Endodermal cell (in vitro differentiated cells): ENCODE measurements at regions not wholly inside any gene's neighbourhood (a gene's known extent, or its start where the extent isn't known, plus 50 kb on each side); places are given as distances from the start of the nearest gene placed in this dataset.

Experiments
- DNase-seq: peaks from one replicate; pipeline ENCODE4 v3.0.0-alpha.2; 2017
- H3K27ac ChIP-seq: 2 replicates; pipeline ENCODE4 v1.5.1; 2013; ENCODE audit warnings: mild to moderate bottlenecking, low read depth, low read length, moderate library complexity
- H3K27me3 ChIP-seq: 2 replicates; pipeline ENCODE4 v1.6.1; 2013; ENCODE audit warnings: mild to moderate bottlenecking, low read length, moderate library complexity; ENCODE audit not compliant: insufficient read depth, control insufficient read depth, poor library complexity, severe bottlenecking
- H3K36me3 ChIP-seq: 2 replicates; pipeline ENCODE4 v1.7.0; 2013; ENCODE audit warnings: mild to moderate bottlenecking, low read length, moderate library complexity; ENCODE audit not compliant: control insufficient read depth, insufficient read depth
- H3K4me1 ChIP-seq: one replicate; pipeline ENCODE4 v1.7.0; 2013; ENCODE audit warnings: low read length; ENCODE audit not compliant: control insufficient read depth, insufficient read depth
- H3K4me3 ChIP-seq: 2 replicates; pipeline ENCODE4 v1.5.1; 2013; ENCODE audit warnings: mild to moderate bottlenecking, low read length, moderate library complexity
- H3K9ac ChIP-seq: 2 replicates; pipeline ENCODE4 v1.6.1; 2013; ENCODE audit warnings: mild to moderate bottlenecking, low read length, moderate library complexity; ENCODE audit not compliant: poor library complexity, severe bottlenecking; ENCODE audit errors: extremely low read depth
- H3K9me3 ChIP-seq: 2 replicates; pipeline ENCODE4 v1.6.1; 2013; ENCODE audit warnings: mild to moderate bottlenecking, low read length, moderate library complexity; ENCODE audit not compliant: control insufficient read depth
- H3K27ac Mint-ChIP-seq: 2 replicates; pipeline ENCODE4 v1.8.0; 2020; ENCODE audit warnings: mixed read lengths
- H3K27me3 Mint-ChIP-seq: 2 replicates; pipeline ENCODE4 v1.8.0; 2021; ENCODE audit warnings: mild to moderate bottlenecking, mixed read lengths; ENCODE audit not compliant: insufficient read depth
- H3K36me3 Mint-ChIP-seq: 2 replicates; pipeline ENCODE4 v1.8.0; 2020; ENCODE audit warnings: low read depth, mixed read lengths
- H3K4me1 Mint-ChIP-seq: 2 replicates; pipeline ENCODE4 v1.8.0; 2020; ENCODE audit warnings: mixed read lengths
- H3K4me3 Mint-ChIP-seq: 2 replicates; pipeline ENCODE4 v1.8.0; 2020; ENCODE audit warnings: mild to moderate bottlenecking, moderate library complexity, mixed read lengths
- H3K9me3 Mint-ChIP-seq: 2 replicates; pipeline ENCODE4 v1.8.0; 2020; ENCODE audit warnings: mild to moderate bottlenecking, mixed read lengths
- WGBS, 2 experiments: methylation state at CpG; one replicate each; pipeline versions ENCODE4 v1.1.5 to v1.1.7; 2013; ENCODE audit warnings: missing lambda C conversion rate in 2 of 2, mixed read lengths in 1 of 2; ENCODE audit not compliant: insufficient coverage in 1 of 2, insufficient read length in 1 of 2; 5-methylcytosine and 5-hydroxymethylcytosine counted together
- TF ChIP-seq, protein P1 (sequence below): fragments of 200-600 bp; sonication (generic); conservative IDR thresholded peaks from 2 replicates; pipeline ENCODE4 v1.5.0; 2021; ENCODE audit warnings: antibody characterized with exemption, mild to moderate bottlenecking

DNA sequence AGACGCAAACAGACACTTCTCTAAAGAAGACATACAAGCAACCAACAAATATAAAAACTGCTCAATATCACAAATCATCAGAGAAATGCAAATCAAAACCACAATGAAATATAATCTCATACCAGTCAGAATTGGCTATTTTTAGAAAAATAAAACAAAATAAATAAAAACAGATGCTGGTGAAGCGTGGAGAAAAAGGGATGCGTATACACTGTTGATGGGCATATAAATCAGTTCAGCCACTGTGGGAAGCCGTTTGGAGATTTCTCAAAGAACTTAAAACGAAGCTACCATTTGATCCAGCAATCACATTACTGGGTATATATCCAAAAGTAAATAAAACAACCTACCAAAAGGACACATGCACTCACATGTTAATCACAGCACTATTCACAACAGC, 206.2 kb downstream of the HNMT start:
- 89% methylated on average over 5 of the region's 5 CpGs; no CpG with 5 or more reads in 1 of the 2 experiments for WGBS, 2 experiments
- no peak overlapping the region for H3K4me3 Mint-ChIP-seq
- peaks cover 2% of the 10 kb centered on the region for H3K36me3 Mint-ChIP-seq
- H3K4me1 ChIP-seq = no peaks in the 10 kb centered on the region
- no peak overlapping the region for H3K9ac ChIP-seq
- TF ChIP-seq, protein P1, sequence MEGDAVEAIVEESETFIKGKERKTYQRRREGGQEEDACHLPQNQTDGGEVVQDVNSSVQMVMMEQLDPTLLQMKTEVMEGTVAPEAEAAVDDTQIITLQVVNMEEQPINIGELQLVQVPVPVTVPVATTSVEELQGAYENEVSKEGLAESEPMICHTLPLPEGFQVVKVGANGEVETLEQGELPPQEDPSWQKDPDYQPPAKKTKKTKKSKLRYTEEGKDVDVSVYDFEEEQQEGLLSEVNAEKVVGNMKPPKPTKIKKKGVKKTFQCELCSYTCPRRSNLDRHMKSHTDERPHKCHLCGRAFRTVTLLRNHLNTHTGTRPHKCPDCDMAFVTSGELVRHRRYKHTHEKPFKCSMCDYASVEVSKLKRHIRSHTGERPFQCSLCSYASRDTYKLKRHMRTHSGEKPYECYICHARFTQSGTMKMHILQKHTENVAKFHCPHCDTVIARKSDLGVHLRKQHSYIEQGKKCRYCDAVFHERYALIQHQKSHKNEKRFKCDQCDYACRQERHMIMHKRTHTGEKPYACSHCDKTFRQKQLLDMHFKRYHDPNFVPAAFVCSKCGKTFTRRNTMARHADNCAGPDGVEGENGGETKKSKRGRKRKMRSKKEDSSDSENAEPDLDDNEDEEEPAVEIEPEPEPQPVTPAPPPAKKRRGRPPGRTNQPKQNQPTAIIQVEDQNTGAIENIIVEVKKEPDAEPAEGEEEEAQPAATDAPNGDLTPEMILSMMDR = no peak
- H3K27ac Mint-ChIP-seq = no peak overlapping the region
- peaks cover 9% of the 10 kb centered on the region for H3K4me1 Mint-ChIP-seq
- H3K4me3 ChIP-seq = no peak overlapping the region
- H3K27me3 Mint-ChIP-seq = no peaks in the 10 kb centered on the region
- H3K9me3 Mint-ChIP-seq = peaks cover 15% of the 10 kb centered on the region
- no peaks in the 10 kb centered on the region for H3K27me3 ChIP-seq
- H3K27ac ChIP-seq = no peak overlapping the region
- DNase-seq = no peak
- peaks cover 7% of the 10 kb centered on the region for H3K9me3 ChIP-seq
- no peaks in the 10 kb centered on the region for H3K36me3 ChIP-seq

- H3K36me3 ChIP-seq = no peaks in the 10 kb centered on the region
- TF ChIP-seq, protein P1 = no peak
- no peaks in the 10 kb centered on the region for H3K4me1 ChIP-seq
- Mint-ChIP-seq H3K36me3 (peaks cover 2% of the 10 kb centered on the region), H3K4me3 (no peak overlapping the region), H3K9me3 (peaks cover 8% of the 10 kb centered on the region), H3K4me1 (peaks cover 9% of the 10 kb centered on the region), H3K27me3 (no peaks in the 10 kb centered on the region), H3K27ac (no peak overlapping the region)
- H3K27me3 ChIP-seq = no peaks in the 10 kb centered on the region
- DNase-seq = no peak
- no peak overlapping the region for H3K9ac ChIP-seq
- H3K27ac ChIP-seq = no peak overlapping the region
- no peak overlapping the region for H3K4me3 ChIP-seq
- no peaks in the 10 kb centered on the region for H3K9me3 ChIP-seq
- 67% methylated on average over 3 of the region's 3 CpGs for WGBS, 2 experiments
Measured at GRCh38 chr2:138171244-138171643, 207.0 kb downstream of the HNMT start.

DNA sequence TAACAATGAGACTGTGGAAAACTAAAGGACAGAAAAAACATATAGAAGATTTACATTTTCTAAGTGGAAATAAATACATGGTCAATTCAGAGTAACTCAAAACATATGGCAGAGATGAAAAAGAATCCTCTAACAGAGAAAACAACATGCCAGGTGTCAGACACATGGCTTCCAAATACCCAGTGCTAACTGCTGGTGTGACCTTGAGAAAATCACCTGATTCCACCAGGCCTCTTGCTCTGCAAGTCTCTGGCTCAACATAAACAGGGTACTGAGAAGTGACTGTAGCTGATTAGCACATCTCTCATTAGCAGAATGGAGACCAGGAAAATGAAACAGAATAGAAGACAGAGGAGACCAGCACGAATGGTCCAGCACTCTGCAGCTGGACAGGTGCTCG, 210.8 kb downstream of the HNMT start:
- H3K4me3 ChIP-seq = no peak overlapping the region
- DNase-seq = no peak
- Mint-ChIP-seq H3K4me1 (peaks cover 14% of the 10 kb centered on the region), H3K4me3 (no peak overlapping the region), H3K27me3 (no peaks in the 10 kb centered on the region), H3K27ac (no peak overlapping the region), H3K9me3 (no peaks in the 10 kb centered on the region), H3K36me3 (no peaks in the 10 kb centered on the region)
- H3K27ac ChIP-seq = no peak overlapping the region
- no peaks in the 10 kb centered on the region for H3K36me3 ChIP-seq
- TF ChIP-seq, protein P1 = no peak
- no peaks in the 10 kb centered on the region for H3K9me3 ChIP-seq
- no peaks in the 10 kb centered on the region for H3K27me3 ChIP-seq
- H3K9ac ChIP-seq = no peak overlapping the region
- 90 to 100% methylated on average over 2 of the region's 2 CpGs for WGBS, 2 experiments
- H3K4me1 ChIP-seq = no peaks in the 10 kb centered on the region
